ENCODE measurements at regions not wholly inside any gene's neighbourhood (a gene's known extent, or its start where the extent isn't known, plus 50 kb on each side); places are given as distances from the start of the nearest gene placed in this dataset.

DNA sequence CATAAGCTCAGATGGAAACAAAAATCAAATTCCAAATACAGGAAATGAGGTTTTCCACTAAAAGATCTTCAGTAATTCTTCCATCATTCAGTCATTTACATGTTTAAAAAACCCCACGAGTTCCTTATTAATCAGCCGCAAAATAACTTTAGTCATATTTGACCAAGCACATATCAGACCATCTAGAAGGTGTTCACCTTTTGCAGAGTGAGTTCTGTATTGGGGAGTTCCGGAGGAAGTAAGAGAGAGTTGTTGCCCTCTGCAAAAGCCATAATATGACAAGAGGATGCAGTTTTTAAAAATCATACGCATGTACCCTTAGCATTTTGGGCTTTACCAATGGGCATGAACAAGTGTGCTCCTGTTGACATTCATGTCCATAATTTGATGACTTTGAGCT, 61.6 kb downstream of the CCR1 start:
- DNase-seq (ENCODE audit: low read depth): no peak

DNA sequence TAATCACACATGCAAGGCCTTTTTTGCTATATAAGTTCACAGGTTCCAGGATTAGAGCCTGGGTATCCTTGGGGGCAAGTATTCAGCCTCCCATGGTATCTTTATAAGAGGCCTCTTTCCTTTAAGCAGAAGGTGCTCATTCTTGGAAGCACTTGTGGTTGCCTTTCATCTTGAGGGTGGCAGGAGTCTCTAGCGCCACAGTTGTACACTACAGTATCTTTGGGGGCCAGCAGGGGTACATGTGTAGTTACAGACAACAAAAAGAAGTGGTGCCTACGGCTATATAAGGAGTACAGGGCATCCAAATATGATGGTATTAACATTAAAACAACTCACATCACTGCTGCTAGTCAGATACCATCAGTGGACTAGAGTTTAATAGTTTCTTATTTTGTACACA, 62.1 kb downstream of the CCR1 start:
- DNase-seq (ENCODE audit: low read depth): no peak

GRCh38 chr3:46145147-46145546, 63.0 kb downstream of the CCR1 start:
- DNase-seq (ENCODE audit: low read depth): no peak

- DNase-seq (ENCODE audit: low read depth): no peak
Observed at GRCh38 chr3:46143951-46144473, 64.1 kb downstream of the CCR1 start.

GRCh38 chr3:46141813-46142212, 66.3 kb downstream of the CCR1 start:
- DNase-seq (ENCODE audit: low read depth): no peak

- DNase-seq (ENCODE audit: low read depth): no peak
Observed at GRCh38 chr3:46138581-46138980, 69.5 kb downstream of the CCR1 start.

GRCh38 chr3:46135475-46135874, 72.6 kb downstream of the CCR1 start:
- no peak for DNase-seq (ENCODE audit: low read depth)

- DNase-seq (ENCODE audit: low read depth): no peak
Observed at GRCh38 chr3:46133285-46133684, 74.8 kb downstream of the CCR1 start.

DNA sequence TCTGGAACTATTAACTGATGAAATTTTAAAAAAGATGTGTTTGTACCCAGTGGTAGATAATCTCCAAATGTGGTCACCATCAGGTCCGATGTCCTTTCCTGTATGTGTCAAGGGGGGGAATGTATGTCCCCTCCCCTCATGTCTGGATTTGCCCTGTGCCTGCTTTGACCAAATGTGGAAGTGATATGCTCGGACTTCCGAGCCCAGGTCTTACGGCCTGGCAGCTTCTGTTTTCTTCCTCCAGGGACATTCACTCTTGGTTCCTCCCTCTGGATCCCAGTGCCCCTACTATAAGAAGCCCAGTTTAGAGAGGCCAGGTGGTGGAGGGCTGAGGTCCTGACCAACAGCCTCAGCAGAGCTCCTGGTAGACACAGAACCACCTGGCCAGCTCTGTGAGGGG, 75.5 kb downstream of the CCR1 start:
- no peak for DNase-seq (ENCODE audit: low read depth)

DNA sequence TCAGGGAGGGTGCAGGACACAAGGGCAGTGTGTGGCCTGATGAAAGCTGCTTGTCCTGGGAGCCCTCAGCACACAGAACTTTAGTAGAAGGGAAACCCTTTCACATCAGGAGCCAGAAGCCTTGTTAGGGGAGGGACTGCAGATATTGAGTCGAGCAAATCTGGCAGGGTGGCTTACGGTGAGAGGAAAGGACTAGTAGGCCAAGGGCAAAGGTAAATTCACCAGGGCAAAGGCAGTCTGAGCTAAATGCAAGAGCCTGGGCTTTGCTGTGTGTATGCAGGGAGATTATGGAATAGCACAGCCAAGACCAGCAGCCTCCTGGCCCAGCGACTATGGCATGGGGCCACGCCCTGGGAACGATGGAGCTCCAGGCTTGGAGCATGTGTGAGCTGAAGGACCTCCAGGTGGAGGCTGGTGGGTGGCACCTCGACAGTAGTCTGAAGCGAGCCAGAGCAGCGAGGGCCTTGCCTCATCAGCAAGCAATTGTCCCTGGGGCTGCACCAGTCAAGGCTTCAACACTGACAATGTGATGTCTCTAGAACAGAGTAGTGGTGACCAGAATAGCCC, 76.1 kb downstream of the CCR1 start:
- DNase-seq (ENCODE audit: low read depth): no peak

DNA sequence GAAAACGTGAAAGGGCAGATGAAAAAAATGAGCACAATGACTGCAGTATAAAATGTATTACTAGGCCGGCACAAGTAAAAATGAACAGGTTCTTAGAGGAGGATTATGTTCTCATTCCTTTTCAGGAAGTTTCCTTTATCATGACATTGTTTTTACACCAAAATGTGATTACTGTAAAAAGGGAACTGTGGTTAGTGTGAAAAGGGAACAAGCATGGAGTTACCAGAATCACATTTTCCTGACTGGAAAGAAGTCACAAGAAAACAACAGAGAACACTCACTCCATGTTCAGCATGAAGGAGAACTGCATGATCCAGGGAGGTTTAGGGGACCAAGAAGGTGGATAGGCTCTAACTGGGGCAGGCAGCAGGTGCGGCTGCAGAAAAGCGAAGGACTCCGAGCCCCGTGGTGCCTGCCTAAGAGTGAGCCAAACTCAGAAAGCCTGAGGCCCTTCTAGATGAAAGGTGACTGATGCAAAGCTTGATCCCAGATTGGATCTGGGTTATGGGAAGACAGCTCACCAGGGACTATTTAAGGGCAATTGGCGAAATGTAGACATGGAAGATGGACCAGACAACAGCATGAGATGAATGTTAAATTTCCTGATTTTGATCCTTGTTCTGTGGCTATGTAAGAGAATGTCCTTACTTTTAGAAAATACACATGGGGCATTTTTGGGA, 77.3 kb downstream of the CCR1 start:
- no peak for DNase-seq (ENCODE audit: low read depth)

- DNase-seq (ENCODE audit: low read depth): no peak
Observed at GRCh38 chr3:46129588-46130272, 78.4 kb downstream of the CCR1 start.

DNA sequence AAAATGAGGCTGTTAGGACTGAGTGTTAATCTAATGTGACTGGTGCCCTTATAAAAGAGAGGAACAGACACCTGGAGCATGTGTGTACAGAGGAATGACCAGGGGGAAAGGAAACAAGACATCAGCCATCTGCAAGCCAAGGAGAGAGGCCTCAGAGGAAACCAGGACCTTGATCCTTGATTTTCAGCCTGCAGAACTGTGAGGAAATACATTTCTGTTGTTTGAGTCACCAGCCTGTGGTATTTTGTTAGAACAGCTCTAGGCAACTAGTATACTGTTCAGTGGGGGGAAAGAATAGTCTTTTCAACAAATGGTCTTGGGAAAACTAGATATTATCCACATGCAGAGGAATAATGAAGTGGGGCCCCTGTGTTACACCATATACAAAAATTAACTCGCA, 80.6 kb downstream of the CCR1 start:
- no peak for DNase-seq (ENCODE audit: low read depth)

GRCh38 chr3:46124216-46125177, 83.6 kb downstream of the CCR1 start:
- no peak for DNase-seq (ENCODE audit: low read depth)

DNA sequence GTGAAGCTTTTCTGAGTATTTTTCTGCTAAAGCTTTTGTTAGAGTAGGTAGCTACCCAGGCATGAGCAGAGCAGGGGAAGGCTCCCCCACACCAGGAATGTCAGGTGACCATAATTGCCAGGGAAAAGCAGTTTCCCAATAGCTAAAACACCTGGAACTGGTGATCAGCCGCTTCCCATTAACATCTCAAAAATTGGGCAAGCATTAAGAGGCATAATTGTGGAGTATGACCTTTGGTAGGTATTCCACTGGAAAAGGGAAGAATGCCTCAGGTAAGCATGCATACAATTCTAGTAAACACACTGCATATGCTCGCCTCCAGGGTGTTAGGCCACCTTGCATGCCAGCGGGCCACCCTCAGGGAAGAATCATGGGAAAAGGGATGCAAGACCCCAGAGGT, 84.5 kb downstream of the CCR1 start:
- no peak for DNase-seq (ENCODE audit: low read depth)

GRCh38 chr3:46122091-46122490, 86.0 kb downstream of the CCR1 start:
- no peak for DNase-seq (ENCODE audit: low read depth)

DNA sequence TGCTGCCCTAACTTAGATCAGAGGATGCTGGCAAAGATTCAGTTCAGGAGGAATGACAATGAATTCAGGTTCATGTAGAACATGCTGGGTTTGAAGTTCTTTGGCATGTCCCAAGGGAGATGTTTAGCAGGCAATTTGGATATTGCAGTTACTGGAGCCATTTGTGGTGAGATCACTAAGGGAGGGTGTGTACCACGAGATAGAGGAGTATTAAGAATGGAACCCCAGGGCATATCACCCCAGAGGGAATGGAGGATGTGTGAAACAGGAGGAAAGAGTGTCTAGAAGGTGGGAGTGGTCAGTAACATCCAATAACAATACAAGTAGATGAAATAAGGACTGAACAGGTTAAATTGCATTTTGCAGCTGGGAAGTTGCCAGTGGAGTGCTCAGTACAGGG, 87.1 kb downstream of the CCR1 start:
- no peak for DNase-seq (ENCODE audit: low read depth)

DNA sequence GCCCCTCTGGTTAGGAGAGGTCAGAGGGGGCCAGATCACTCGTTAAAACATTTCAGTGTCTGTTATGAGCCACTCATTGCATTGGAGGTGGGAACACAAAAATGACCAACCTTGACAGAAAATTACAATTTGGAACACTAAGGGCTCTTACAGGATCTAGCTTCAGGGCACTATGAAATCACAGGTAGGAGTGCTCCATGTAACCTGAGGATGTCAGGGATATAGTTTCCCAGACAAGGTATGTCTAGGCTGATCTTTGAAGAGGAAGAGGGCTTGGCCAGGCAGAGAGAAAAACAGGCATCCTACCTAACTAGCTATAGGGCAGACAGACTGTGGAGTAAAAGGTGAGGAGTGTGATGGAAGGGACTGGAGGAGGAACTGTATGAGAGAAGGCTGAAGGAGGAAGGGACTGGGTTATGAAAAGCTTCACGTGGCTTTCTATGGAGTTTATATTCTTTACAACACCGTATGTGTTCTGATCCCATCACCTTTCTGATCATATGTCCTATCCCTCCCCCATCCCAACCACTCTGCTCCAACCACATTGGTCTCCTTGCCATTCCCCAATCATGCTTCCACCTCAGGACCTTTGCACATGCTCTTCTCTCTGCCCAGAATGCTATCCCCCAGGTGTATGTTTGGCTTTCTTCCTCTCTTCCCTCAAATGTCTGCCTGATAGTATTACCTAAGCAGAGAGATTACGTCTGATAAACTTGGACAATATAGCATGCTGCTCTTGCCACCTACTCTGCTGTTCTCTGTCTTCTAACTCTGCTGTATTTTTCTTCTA, 88.2 kb downstream of the CCR1 start:
- DNase-seq (ENCODE audit: low read depth): no peak

- no peak for DNase-seq (ENCODE audit: low read depth)
Observed at GRCh38 chr3:46119253-46119652, 88.9 kb downstream of the CCR1 start.

GRCh38 chr3:46116996-46117395, 89.7 kb upstream of the XCR1 start:
- DNase-seq (ENCODE audit: low read depth): no peak

- DNase-seq (ENCODE audit: low read depth): no peak
Observed at GRCh38 chr3:46114323-46114988, 87.2 kb upstream of the XCR1 start.

Measured in stimulated activated CD8-positive, alpha-beta memory T cell treated with anti-CD3 and anti-CD28 coated beads, Interleukin-4, amount 100 ng/mL, for 24 hours (primary cell).